ENCODE measurements at regions not wholly inside any gene's neighbourhood (a gene's known extent, or its start where the extent isn't known, plus 50 kb on each side); places are given as distances from the start of the nearest gene placed in this dataset.
A peak's percentile ranks its signal among the peaks of the same experiment; 100 is the strongest.

DNA sequence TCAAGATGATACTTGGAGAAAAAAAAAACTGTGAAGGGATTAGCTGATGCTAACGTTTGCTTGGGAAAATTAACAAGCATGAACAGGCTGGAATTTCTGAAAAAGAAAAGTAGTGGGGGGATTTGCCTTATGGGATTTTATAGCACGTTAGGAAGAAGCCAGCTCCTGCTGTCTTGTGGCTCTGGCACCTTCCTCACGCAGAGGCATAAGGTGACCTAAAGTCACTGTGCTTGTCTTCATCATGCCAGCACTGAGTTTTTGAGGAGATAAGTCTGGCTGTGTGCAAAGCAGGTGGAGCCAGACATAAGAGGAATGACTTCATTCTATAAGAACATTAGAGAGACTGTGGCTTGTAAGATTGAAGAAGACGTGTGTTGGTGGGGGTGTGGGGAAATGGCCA lies 94.4 kb upstream of the MAP1B start:
- Histone ChIP-seq H3K4me1 (ENCODE audit: insufficient read depth) (no peaks in the 10 kb centered on the region), H3K79me2 (ENCODE audit: insufficient read depth) (no peaks in the 10 kb centered on the region), H3F3A (ENCODE audit: insufficient read depth) (no peaks in the 10 kb centered on the region), H2AFZ (no peak overlapping the region), H3K9me2 (ENCODE audit: insufficient read depth) (no peaks in the 10 kb centered on the region), H3K27me3 (replicated peaks; ENCODE audit: insufficient read depth) (no peaks in the 10 kb centered on the region), H3K27ac (no peak overlapping the region), H3K9me3 (ENCODE audit: low read depth) (no peaks in the 10 kb centered on the region), H3K4me2 (ENCODE audit: unreplicated experiment) (no peak overlapping the region), H4K20me1 (ENCODE audit: insufficient read depth) (no peaks in the 10 kb centered on the region), H3K9ac (no peak overlapping the region), H3K36me3 (ENCODE audit: low read depth) (no peaks in the 10 kb centered on the region), H3K4me3 (no peak overlapping the region)
- TF ChIP-seq EZH2phosphoT487 (IDR thresholded peaks at IDR 0.05; ENCODE audit: insufficient read depth, low read depth), result no peak
- no peak for TF ChIP-seq EZH2 (IDR thresholded peaks at IDR 0.05; ENCODE audit: insufficient read depth, poor library complexity, severe bottlenecking)
- in situ Hi-C loops (cut with MboI), result no loop called here
- WGBS, 2 experiments (ENCODE audit: low coverage in 1 of 2, low lambda C conversion rate in 2 of 2, missing lambda C conversion rate in 2 of 2), result 73 to 80% methylated on average over 4 of the region's 4 CpGs
- DNase-seq, result no peak

DNA sequence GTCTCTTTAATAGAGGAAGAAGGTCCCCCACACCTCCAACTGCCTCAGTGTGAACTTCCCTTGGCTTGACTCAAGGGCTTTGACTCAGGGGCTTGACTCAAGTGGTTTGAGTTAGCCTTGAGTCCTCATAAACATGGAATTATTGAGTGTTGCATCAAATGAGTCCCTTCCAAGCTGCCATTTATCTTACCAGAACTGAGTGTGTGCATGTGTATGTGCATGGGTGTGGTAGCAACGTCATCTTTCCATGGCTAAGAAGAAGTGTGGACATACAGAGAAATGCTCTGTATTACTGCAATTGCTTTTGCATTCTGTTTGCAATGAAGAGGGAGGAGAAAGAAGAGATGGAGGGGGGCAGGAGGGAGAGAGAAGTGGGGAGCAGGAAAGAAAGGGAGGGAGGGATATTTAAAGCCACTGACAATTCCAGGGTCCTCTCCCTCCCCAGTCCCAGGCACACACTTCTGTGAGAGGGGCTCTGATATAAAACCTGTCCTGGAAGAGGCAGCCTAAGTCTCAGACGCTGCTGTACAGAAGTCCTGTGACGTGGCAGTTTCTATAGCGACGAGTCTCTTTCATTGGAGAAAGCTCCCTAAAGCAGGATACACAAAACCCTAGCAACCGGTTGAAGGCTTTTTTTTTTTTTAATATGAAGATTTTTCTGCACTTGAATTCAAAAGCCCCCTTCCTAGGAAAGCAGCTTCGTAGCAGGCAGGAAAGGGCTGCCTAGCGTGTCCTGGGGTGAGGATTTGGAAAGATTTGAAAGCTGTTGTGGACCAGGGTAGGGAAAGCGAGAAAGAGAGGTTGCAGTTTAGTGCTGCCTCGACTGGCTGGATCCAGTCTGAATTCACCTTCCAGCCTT lies 93.3 kb upstream of the MAP1B start:
- Histone ChIP-seq H3K27me3 (replicated peaks; ENCODE audit: insufficient read depth) (no peaks in the 10 kb centered on the region), H3K4me2 (ENCODE audit: unreplicated experiment) (no peak overlapping the region), H3K9me3 (ENCODE audit: low read depth) (no peaks in the 10 kb centered on the region), H3K4me1 (ENCODE audit: insufficient read depth) (no peaks in the 10 kb centered on the region), H3K27ac (no peak overlapping the region), H3K36me3 (ENCODE audit: low read depth) (no peaks in the 10 kb centered on the region), H3K9me2 (ENCODE audit: insufficient read depth) (no peaks in the 10 kb centered on the region), H3F3A (ENCODE audit: insufficient read depth) (no peaks in the 10 kb centered on the region), H3K79me2 (ENCODE audit: insufficient read depth) (no peaks in the 10 kb centered on the region), H3K9ac (no peak overlapping the region), H2AFZ (no peak overlapping the region), H3K4me3 (no peak overlapping the region), H4K20me1 (ENCODE audit: insufficient read depth) (no peaks in the 10 kb centered on the region)
- DNase-seq, result no peak
- WGBS, 2 experiments (ENCODE audit: low coverage in 1 of 2, low lambda C conversion rate in 2 of 2, missing lambda C conversion rate in 2 of 2), result 64 to 71% methylated on average over 9 to 10 of the region's 10 CpGs
- TF ChIP-seq EZH2 (IDR thresholded peaks at IDR 0.05; ENCODE audit: insufficient read depth, poor library complexity, severe bottlenecking) (no peak), EZH2phosphoT487 (IDR thresholded peaks at IDR 0.05; ENCODE audit: insufficient read depth, low read depth) (no peak)
- in situ Hi-C loops (cut with MboI), result no loop called here

DNA sequence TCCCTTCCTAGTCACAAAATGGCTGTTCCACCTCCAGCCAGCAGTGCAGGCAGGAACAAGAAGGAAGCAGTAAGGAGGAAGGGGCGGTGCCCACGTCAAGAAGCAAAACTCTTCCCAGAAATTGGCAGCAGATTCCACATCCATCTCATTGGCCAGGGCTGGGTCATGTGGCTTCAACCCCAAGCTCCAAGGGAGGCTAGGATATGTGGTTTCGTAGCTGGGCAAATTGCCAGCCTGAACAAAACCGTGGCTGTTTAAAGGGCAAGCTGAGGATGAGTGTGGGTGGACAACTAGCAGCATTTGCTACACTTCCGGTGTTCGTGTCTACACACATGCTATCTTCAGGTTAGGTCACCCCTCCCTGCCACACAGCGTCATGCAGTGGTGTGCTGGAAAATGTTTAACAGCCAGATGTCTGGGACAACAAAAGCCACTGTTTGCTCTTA lies 92.1 kb upstream of the MAP1B start:
- H3K4me1 ChIP-seq (ENCODE audit: insufficient read depth), result no peaks in the 10 kb centered on the region
- no peaks in the 10 kb centered on the region for H4K20me1 ChIP-seq (ENCODE audit: insufficient read depth)
- H3F3A ChIP-seq (ENCODE audit: insufficient read depth), result no peaks in the 10 kb centered on the region
- no peak overlapping the region for H3K4me3 ChIP-seq
- H3K36me3 ChIP-seq (ENCODE audit: low read depth), result no peaks in the 10 kb centered on the region
- H3K27me3 ChIP-seq (replicated peaks; ENCODE audit: insufficient read depth), result no peaks in the 10 kb centered on the region
- H3K9me3 ChIP-seq (ENCODE audit: low read depth), result no peaks in the 10 kb centered on the region
- H3K27ac ChIP-seq, result no peak overlapping the region
- no peak overlapping the region for H3K4me2 ChIP-seq (ENCODE audit: unreplicated experiment)
- peak overlapping the region; percentile 42; the same call in 1 of the 2 replicates for H2AFZ ChIP-seq
- peak; percentile 44 for DNase-seq
- 51% methylated on average over 7 of the region's 7 CpGs for WGBS, 2 experiments (ENCODE audit: low coverage in 1 of 2, low lambda C conversion rate in 2 of 2, missing lambda C conversion rate in 2 of 2)
- TF ChIP-seq EZH2 (IDR thresholded peaks at IDR 0.05; ENCODE audit: insufficient read depth, poor library complexity, severe bottlenecking), result no peak
- TF ChIP-seq EZH2phosphoT487 (IDR thresholded peaks at IDR 0.05; ENCODE audit: insufficient read depth, low read depth), result no peak
- no peak overlapping the region for H3K9ac ChIP-seq
- no peaks in the 10 kb centered on the region for H3K79me2 ChIP-seq (ENCODE audit: insufficient read depth)
- in situ Hi-C loops (cut with MboI), result no loop called here
- no peaks in the 10 kb centered on the region for H3K9me2 ChIP-seq (ENCODE audit: insufficient read depth)

DNA sequence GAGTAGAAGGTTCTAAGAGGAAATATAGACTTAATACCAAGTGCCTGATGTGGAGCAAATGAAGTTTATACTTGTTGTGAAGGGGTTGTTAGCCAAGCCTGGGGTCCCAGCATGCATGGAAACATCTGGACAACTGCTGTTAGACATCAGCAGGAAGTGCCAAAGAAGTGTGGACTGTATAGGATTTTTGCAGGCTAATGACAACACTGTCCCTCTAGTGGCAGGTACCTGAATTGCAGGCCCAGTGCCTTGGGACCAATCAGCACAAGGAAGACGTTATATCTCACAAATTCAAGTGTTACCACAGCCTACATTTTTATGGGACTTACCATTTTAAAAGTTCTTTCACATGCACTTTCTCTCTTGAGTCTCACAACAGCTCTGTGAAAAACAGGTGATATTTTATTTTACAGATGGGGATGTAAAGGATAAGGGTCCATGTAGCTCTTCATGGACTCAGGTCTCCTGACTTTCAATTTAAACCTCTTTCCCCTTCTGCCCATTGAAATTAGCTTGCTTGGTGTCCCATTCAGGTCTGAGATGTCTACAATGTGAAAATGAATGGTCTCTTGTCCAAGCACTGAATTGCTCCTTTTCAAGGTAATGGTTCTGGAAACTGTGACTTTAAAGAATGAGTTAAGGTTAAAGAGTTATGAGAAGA lies 89.0 kb upstream of the MAP1B start:
- no peak overlapping the region for H3K4me3 ChIP-seq
- TF ChIP-seq EZH2 (IDR thresholded peaks at IDR 0.05; ENCODE audit: insufficient read depth, poor library complexity, severe bottlenecking), result no peak
- no peak for TF ChIP-seq EZH2phosphoT487 (IDR thresholded peaks at IDR 0.05; ENCODE audit: insufficient read depth, low read depth)
- H3K27me3 ChIP-seq (replicated peaks; ENCODE audit: insufficient read depth), result peaks cover 13% of the 10 kb centered on the region; the same call in 1 of the 2 replicates
- H3K79me2 ChIP-seq (ENCODE audit: insufficient read depth), result no peaks in the 10 kb centered on the region
- in situ Hi-C loops (cut with MboI), result no loop called here
- peak; percentile 26 for DNase-seq
- 4 to 8% methylated on average over 1 of the region's 1 CpG for WGBS, 2 experiments (ENCODE audit: low coverage in 1 of 2, low lambda C conversion rate in 2 of 2, missing lambda C conversion rate in 2 of 2)
- H2AFZ ChIP-seq, result no peak overlapping the region
- H3K9ac ChIP-seq, result no peak overlapping the region
- no peaks in the 10 kb centered on the region for H3K9me2 ChIP-seq (ENCODE audit: insufficient read depth)
- no peaks in the 10 kb centered on the region for H3K36me3 ChIP-seq (ENCODE audit: low read depth)
- no peak overlapping the region for H3K27ac ChIP-seq
- no peaks in the 10 kb centered on the region for H3K9me3 ChIP-seq (ENCODE audit: low read depth)
- no peak overlapping the region for H3K4me2 ChIP-seq (ENCODE audit: unreplicated experiment)
- H4K20me1 ChIP-seq (ENCODE audit: insufficient read depth), result no peaks in the 10 kb centered on the region
- H3F3A ChIP-seq (ENCODE audit: insufficient read depth), result no peaks in the 10 kb centered on the region
- no peaks in the 10 kb centered on the region for H3K4me1 ChIP-seq (ENCODE audit: insufficient read depth)
